GM23338 (cell line): ENCODE measurements at regions not wholly inside any gene's neighbourhood (a gene's known extent, or its start where the extent isn't known, plus 50 kb on each side); places are given as distances from the start of the nearest gene placed in this dataset.

Source experiments
- ATAC-seq: fragments of 200-7000 bp; cut with Tn5 transposase; 3 replicates; pipeline ENCODE4 v1.9.1; 2020
- DNase-seq: peaks from one replicate; pipeline ENCODE4 v3.0.0-alpha.2; 2015; ENCODE audit warnings: low spot score
- H2AFZ ChIP-seq: fragments of 200-600 bp; sonication (generic); 2 replicates; pipeline ENCODE4 v1.8.0; 2016; ENCODE audit warnings: antibody characterized with exemption, mild to moderate bottlenecking, moderate library complexity
- H3F3A ChIP-seq: fragments of 200-600 bp; sonication (generic); replicated peaks from 2 replicates; pipeline ENCODE4 v1.8.0; 2017; ENCODE audit warnings: antibody characterized with exemption, mixed run types, low read depth
- H3K27ac ChIP-seq: fragments of 200-600 bp; sonication (generic); 2 replicates; pipeline ENCODE4 v1.6.1; 2016; ENCODE audit warnings: low read depth
- H3K27me3 ChIP-seq: fragments of 200-600 bp; sonication (generic); 2 replicates; pipeline ENCODE4 v1.8.0; 2016; ENCODE audit warnings: mild to moderate bottlenecking, mixed run types, moderate library complexity; ENCODE audit not compliant: insufficient read depth
- H3K36me3 ChIP-seq: fragments of 200-600 bp; sonication (generic); 2 replicates; pipeline ENCODE4 v1.8.0; 2016; ENCODE audit warnings: mild to moderate bottlenecking; ENCODE audit not compliant: insufficient read depth
- H3K4me1 ChIP-seq: fragments of 200-600 bp; sonication (generic); 2 replicates; pipeline ENCODE4 v1.8.0; 2016; ENCODE audit warnings: mild to moderate bottlenecking, moderate library complexity; ENCODE audit not compliant: insufficient read depth
- H3K4me2 ChIP-seq: fragments of 200-600 bp; sonication (generic); 2 replicates; pipeline ENCODE4 v1.7.1; 2017; ENCODE audit warnings: mixed run types
- H3K4me3 ChIP-seq: fragments of 200-600 bp; sonication (generic); 2 replicates; pipeline ENCODE4 v1.6.1; 2016; ENCODE audit warnings: mixed run types
- H3K79me2 ChIP-seq: fragments of 200-600 bp; sonication (generic); replicated peaks from 2 replicates; pipeline ENCODE4 v1.8.0; 2017; ENCODE audit warnings: mild to moderate bottlenecking; ENCODE audit not compliant: insufficient read depth
- H3K9me2 ChIP-seq: fragments of 200-600 bp; sonication (generic); 2 replicates; pipeline ENCODE4 v1.8.0; 2017; ENCODE audit not compliant: insufficient read depth
- H4K20me1 ChIP-seq: fragments of 200-600 bp; sonication (generic); replicated peaks from 2 replicates; pipeline ENCODE4 v1.8.0; 2017; ENCODE audit warnings: mild to moderate bottlenecking; ENCODE audit not compliant: insufficient read depth
- H3K27ac Mint-ChIP-seq: 2 replicates; pipeline ENCODE4 v1.8.0; 2020; ENCODE audit warnings: inconsistent platforms, mild to moderate bottlenecking, moderate library complexity, mixed read lengths
- H3K27me3 Mint-ChIP-seq: 3 replicates; pipeline ENCODE4 v1.8.0; 2022; ENCODE audit warnings: low read depth, mild to moderate bottlenecking, moderate library complexity, mixed read lengths, inconsistent platforms; ENCODE audit not compliant: insufficient read depth, poor library complexity
- H3K36me3 Mint-ChIP-seq: 3 replicates; pipeline ENCODE4 v1.8.0; 2021; ENCODE audit warnings: low read depth, mild to moderate bottlenecking, inconsistent platforms, moderate library complexity, mixed read lengths
- H3K4me1 Mint-ChIP-seq: 3 replicates; pipeline ENCODE4 v1.8.0; 2020; ENCODE audit warnings: mild to moderate bottlenecking, inconsistent platforms, mixed read lengths
- H3K4me3 Mint-ChIP-seq: 3 replicates; pipeline ENCODE4 v1.8.0; 2021; ENCODE audit warnings: moderate library complexity, mild to moderate bottlenecking, inconsistent platforms, mixed read lengths
- H3K9me3 Mint-ChIP-seq: 3 replicates; pipeline ENCODE4 v1.8.0; 2020; ENCODE audit warnings: moderate library complexity, mild to moderate bottlenecking, inconsistent platforms, mixed read lengths
- CREB1 ChIP-seq: fragments of 250-450 bp; sonication (Bioruptor Pico); IDR thresholded peaks from 2 replicates; pipeline ENCODE4 v1.5.0; 2020; ENCODE audit warnings: low read depth, mild to moderate bottlenecking, moderate library complexity
- EZH2 ChIP-seq: fragments of 200-600 bp; sonication (generic); IDR thresholded peaks from one replicate; pipeline ENCODE4 v1.8.0; 2017; ENCODE audit warnings: antibody characterized with exemption, mild to moderate bottlenecking, low read depth; ENCODE audit not compliant: unreplicated experiment
- EZH2phosphoT487 ChIP-seq: fragments of 200-600 bp; sonication (generic); IDR thresholded peaks from one replicate; pipeline ENCODE4 v1.8.1; 2018; ENCODE audit warnings: antibody characterized with exemption; ENCODE audit not compliant: unreplicated experiment
- NANOG ChIP-seq: IDR thresholded peaks from 2 replicates; pipeline ENCODE4 v1.6.1; 2016; ENCODE audit warnings: antibody characterized with exemption, borderline replicate concordance
- POLR2AphosphoS5 ChIP-seq: IDR thresholded peaks from 2 replicates; pipeline ENCODE4 v1.6.1; 2016; ENCODE audit warnings: antibody characterized with exemption, low read depth
- STAT1 ChIP-seq: IDR thresholded peaks from one replicate; pipeline ENCODE4 v1.6.1; 2016; ENCODE audit warnings: antibody characterized with exemption; ENCODE audit not compliant: unreplicated experiment
- TF ChIP-seq, protein P1 (sequence below): IDR thresholded peaks from one replicate; pipeline ENCODE4 v1.6.1; 2018; ENCODE audit warnings: antibody characterized with exemption; ENCODE audit not compliant: unreplicated experiment
- TF ChIP-seq, protein P2 (sequence below): fragments of 250-450 bp; sonication (Bioruptor Pico); IDR thresholded peaks from 2 replicates; pipeline ENCODE4 v1.5.0; 2020; ENCODE audit warnings: mild to moderate bottlenecking, moderate library complexity
- TF ChIP-seq, protein P3 (sequence below), 2 experiments: fragments of 200-600 bp in 1 of 2; sonication (generic) in 1 of 2; conservative IDR thresholded peaks; 2 replicates each; pipeline versions ENCODE4 v1.5.1 to v1.6.1; 2016 to 2017; ENCODE audit warnings: antibody characterized with exemption in 2 of 2, low read depth in 2 of 2, mild to moderate bottlenecking in 2 of 2, moderate library complexity in 1 of 2
- TF ChIP-seq, protein P4 (sequence below): IDR thresholded peaks from 2 replicates; pipeline ENCODE4 v1.6.1; 2016; ENCODE audit warnings: antibody characterized with exemption

DNA sequence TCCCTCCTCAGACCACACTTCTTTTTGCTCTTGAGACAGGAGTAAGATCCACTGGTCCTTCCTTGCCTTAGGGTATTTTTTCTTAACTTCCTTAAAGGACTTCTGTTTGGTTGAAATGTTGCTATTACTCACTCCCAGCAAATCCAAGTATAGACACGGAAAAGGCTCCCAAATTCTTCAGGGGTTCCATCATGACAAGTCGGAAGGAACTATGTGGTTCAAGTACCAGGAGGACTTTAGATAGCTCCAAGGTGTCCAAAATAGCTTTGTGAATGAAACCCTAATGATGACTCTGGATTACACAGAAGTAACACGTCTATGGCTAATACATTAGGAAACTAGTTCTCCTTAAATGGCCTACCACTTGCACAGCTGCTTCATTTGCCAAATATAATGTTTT is 238.7 kb downstream of the KCTD12 start (continued):
- TF ChIP-seq EZH2 = no peak
- no peak for TF ChIP-seq CREB1 (CRISPR knock-in tag)
- TF ChIP-seq EZH2phosphoT487 = no peak
- no peak for TF ChIP-seq POLR2AphosphoS5
- TF ChIP-seq, protein P1, sequence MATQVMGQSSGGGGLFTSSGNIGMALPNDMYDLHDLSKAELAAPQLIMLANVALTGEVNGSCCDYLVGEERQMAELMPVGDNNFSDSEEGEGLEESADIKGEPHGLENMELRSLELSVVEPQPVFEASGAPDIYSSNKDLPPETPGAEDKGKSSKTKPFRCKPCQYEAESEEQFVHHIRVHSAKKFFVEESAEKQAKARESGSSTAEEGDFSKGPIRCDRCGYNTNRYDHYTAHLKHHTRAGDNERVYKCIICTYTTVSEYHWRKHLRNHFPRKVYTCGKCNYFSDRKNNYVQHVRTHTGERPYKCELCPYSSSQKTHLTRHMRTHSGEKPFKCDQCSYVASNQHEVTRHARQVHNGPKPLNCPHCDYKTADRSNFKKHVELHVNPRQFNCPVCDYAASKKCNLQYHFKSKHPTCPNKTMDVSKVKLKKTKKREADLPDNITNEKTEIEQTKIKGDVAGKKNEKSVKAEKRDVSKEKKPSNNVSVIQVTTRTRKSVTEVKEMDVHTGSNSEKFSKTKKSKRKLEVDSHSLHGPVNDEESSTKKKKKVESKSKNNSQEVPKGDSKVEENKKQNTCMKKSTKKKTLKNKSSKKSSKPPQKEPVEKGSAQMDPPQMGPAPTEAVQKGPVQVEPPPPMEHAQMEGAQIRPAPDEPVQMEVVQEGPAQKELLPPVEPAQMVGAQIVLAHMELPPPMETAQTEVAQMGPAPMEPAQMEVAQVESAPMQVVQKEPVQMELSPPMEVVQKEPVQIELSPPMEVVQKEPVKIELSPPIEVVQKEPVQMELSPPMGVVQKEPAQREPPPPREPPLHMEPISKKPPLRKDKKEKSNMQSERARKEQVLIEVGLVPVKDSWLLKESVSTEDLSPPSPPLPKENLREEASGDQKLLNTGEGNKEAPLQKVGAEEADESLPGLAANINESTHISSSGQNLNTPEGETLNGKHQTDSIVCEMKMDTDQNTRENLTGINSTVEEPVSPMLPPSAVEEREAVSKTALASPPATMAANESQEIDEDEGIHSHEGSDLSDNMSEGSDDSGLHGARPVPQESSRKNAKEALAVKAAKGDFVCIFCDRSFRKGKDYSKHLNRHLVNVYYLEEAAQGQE = no peak

DNA sequence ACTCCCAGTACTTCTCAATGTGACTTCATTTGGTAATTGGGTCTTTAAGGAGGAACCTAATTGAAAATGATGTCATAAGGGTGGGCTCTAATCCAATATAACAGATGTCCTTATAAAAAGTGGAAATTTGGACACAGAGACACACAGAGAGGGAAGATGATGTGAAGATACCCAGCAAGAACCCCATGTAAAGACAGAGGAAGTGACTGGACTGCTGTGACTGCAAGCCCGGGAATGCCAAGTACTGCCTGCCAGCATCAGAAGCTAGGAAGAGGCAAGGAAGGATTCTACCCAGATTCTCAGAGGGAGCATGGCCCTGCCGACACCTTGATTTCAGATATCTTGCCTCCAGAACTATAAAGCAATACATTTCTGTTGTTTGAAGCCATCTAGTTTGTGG is 239.3 kb downstream of the KCTD12 start:
- no peaks in the 10 kb centered on the region for H3K4me1 Mint-ChIP-seq
- H4K20me1 ChIP-seq = no peaks in the 10 kb centered on the region
- no peak overlapping the region for H3K27ac ChIP-seq
- H3K9me3 Mint-ChIP-seq = no peaks in the 10 kb centered on the region
- no peaks in the 10 kb centered on the region for H3K79me2 ChIP-seq
- ATAC-seq (no peak), DNase-seq (no peak)
- H3K4me3 Mint-ChIP-seq = no peak overlapping the region
- 0 out of 2 replicates have a peak, but pooled peaks cover 10% of the 10 kb centered on the region for H3K9me2 ChIP-seq
- no peaks in the 10 kb centered on the region for H3K36me3 ChIP-seq
- H3K27me3 ChIP-seq = no peaks in the 10 kb centered on the region
- no peaks in the 10 kb centered on the region for H3K27me3 Mint-ChIP-seq
- no peaks in the 10 kb centered on the region for H3K4me1 ChIP-seq
- no peak overlapping the region for H3K27ac Mint-ChIP-seq
- H3K4me3 ChIP-seq = no peak overlapping the region
- no peak overlapping the region for H3K4me2 ChIP-seq
- no peaks in the 10 kb centered on the region for H3K36me3 Mint-ChIP-seq
- no peaks in the 10 kb centered on the region for H3F3A ChIP-seq
- no peak overlapping the region for H2AFZ ChIP-seq
- TF ChIP-seq CREB1 (CRISPR knock-in tag) (no peak), STAT1 (no peak), EZH2 (no peak), POLR2AphosphoS5 (no peak), NANOG (no peak)
- TF ChIP-seq, protein P2, sequence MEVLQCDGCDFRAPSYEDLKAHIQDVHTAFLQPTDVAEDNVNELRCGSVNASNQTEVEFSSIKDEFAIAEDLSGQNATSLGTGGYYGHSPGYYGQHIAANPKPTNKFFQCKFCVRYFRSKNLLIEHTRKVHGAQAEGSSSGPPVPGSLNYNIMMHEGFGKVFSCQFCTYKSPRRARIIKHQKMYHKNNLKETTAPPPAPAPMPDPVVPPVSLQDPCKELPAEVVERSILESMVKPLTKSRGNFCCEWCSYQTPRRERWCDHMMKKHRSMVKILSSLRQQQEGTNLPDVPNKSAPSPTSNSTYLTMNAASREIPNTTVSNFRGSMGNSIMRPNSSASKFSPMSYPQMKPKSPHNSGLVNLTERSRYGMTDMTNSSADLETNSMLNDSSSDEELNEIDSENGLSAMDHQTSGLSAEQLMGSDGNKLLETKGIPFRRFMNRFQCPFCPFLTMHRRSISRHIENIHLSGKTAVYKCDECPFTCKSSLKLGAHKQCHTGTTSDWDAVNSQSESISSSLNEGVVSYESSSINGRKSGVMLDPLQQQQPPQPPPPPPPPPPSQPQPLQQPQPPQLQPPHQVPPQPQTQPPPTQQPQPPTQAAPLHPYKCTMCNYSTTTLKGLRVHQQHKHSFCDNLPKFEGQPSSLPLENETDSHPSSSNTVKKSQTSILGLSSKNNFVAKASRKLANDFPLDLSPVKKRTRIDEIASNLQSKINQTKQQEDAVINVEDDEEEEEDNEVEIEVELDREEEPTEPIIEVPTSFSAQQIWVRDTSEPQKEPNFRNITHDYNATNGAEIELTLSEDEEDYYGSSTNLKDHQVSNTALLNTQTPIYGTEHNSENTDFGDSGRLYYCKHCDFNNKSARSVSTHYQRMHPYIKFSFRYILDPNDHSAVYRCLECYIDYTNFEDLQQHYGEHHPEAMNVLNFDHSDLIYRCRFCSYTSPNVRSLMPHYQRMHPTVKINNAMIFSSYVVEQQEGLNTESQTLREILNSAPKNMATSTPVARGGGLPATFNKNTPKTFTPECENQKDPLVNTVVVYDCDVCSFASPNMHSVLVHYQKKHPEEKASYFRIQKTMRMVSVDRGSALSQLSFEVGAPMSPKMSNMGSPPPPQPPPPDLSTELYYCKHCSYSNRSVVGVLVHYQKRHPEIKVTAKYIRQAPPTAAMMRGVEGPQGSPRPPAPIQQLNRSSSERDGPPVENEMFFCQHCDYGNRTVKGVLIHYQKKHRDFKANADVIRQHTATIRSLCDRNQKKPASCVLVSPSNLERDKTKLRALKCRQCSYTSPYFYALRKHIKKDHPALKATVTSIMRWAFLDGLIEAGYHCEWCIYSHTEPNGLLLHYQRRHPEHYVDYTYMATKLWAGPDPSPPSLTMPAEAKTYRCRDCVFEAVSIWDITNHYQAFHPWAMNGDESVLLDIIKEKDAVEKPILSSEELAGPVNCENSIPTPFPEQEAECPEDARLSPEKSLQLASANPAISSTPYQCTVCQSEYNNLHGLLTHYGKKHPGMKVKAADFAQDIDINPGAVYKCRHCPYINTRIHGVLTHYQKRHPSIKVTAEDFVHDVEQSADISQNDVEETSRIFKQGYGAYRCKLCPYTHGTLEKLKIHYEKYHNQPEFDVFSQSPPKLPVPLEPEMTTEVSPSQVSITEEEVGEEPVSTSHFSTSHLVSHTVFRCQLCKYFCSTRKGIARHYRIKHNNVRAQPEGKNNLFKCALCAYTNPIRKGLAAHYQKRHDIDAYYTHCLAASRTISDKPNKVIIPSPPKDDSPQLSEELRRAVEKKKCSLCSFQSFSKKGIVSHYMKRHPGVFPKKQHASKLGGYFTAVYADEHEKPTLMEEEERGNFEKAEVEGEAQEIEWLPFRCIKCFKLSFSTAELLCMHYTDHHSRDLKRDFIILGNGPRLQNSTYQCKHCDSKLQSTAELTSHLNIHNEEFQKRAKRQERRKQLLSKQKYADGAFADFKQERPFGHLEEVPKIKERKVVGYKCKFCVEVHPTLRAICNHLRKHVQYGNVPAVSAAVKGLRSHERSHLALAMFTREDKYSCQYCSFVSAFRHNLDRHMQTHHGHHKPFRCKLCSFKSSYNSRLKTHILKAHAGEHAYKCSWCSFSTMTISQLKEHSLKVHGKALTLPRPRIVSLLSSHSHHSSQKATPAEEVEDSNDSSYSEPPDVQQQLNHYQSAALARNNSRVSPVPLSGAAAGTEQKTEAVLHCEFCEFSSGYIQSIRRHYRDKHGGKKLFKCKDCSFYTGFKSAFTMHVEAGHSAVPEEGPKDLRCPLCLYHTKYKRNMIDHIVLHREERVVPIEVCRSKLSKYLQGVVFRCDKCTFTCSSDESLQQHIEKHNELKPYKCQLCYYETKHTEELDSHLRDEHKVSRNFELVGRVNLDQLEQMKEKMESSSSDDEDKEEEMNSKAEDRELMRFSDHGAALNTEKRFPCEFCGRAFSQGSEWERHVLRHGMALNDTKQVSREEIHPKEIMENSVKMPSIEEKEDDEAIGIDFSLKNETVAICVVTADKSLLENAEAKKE (CRISPR knock-in tag) = no peak
- TF ChIP-seq, protein P3, sequence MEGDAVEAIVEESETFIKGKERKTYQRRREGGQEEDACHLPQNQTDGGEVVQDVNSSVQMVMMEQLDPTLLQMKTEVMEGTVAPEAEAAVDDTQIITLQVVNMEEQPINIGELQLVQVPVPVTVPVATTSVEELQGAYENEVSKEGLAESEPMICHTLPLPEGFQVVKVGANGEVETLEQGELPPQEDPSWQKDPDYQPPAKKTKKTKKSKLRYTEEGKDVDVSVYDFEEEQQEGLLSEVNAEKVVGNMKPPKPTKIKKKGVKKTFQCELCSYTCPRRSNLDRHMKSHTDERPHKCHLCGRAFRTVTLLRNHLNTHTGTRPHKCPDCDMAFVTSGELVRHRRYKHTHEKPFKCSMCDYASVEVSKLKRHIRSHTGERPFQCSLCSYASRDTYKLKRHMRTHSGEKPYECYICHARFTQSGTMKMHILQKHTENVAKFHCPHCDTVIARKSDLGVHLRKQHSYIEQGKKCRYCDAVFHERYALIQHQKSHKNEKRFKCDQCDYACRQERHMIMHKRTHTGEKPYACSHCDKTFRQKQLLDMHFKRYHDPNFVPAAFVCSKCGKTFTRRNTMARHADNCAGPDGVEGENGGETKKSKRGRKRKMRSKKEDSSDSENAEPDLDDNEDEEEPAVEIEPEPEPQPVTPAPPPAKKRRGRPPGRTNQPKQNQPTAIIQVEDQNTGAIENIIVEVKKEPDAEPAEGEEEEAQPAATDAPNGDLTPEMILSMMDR (conservative IDR thresholded peaks at IDR 0.05; ENCODE audit: low read depth in 2 of 2) = no peak
- TF ChIP-seq, protein P4, sequence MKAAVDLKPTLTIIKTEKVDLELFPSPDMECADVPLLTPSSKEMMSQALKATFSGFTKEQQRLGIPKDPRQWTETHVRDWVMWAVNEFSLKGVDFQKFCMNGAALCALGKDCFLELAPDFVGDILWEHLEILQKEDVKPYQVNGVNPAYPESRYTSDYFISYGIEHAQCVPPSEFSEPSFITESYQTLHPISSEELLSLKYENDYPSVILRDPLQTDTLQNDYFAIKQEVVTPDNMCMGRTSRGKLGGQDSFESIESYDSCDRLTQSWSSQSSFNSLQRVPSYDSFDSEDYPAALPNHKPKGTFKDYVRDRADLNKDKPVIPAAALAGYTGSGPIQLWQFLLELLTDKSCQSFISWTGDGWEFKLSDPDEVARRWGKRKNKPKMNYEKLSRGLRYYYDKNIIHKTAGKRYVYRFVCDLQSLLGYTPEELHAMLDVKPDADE = no peak
